ENCODE measurements at regions not wholly inside any gene's neighbourhood (a gene's known extent, or its start where the extent isn't known, plus 50 kb on each side); places are given as distances from the start of the nearest gene placed in this dataset.
"Not testable (repeated sequence)": the region's sequence is repeated elsewhere in the genome, so short reads cannot be mapped to it uniquely, and the experiment has no call there.

GRCh38 chr10:117455346-117455745, 80.1 kb upstream of the PDZD8 start:
- dilution Hi-C loops (cut with MboI; ENCODE audit: extremely low pct_ligation_motif_present, low sequenced_read_pairs), result no loop called here
- no peak overlapping the region for H3K27ac ChIP-seq (ENCODE audit: control insufficient read depth, insufficient read depth, low read length)
- no peak overlapping the region for H2AFZ ChIP-seq (ENCODE audit: control insufficient read depth, low read length)
- no peaks in the 10 kb centered on the region for H3K9me3 ChIP-seq (ENCODE audit: control insufficient read depth, low read depth, low read length)
- H3K79me2 ChIP-seq (ENCODE audit: control insufficient read depth, insufficient read depth, low read length), result no peaks in the 10 kb centered on the region
- no peaks in the 10 kb centered on the region for H3K36me3 ChIP-seq (ENCODE audit: control insufficient read depth in 2 of 2, extremely low read depth in 1 of 2, insufficient read depth in 2 of 2, low read length in 2 of 2)
- no peaks in the 10 kb centered on the region for H3K27me3 ChIP-seq (ENCODE audit: control insufficient read depth, extremely low read depth, insufficient read depth, low read length)
- H3K4me2 ChIP-seq (ENCODE audit: control insufficient read depth, extremely low read depth, insufficient read depth, low read depth, low read length), result no peak overlapping the region
- FAIRE-seq, result no peak
- peaks cover 2% of the 10 kb centered on the region for H3K9me1 ChIP-seq (ENCODE audit: control insufficient read depth, extremely low read depth, insufficient read depth, low read length)
- TF ChIP-seq EZH2 (IDR thresholded peaks at IDR 0.05; ENCODE audit: low read length) (no peak), CTCF (optimal IDR thresholded peaks at IDR 0.05 in 1 of 3, IDR thresholded peaks at IDR 0.05 in 1 of 3, conservative IDR thresholded peaks at IDR 0.05 in 1 of 3; ENCODE audit: extremely low read depth in 1 of 3, insufficient read depth in 2 of 3, low read length in 3 of 3) (no peak)
- DNase-seq (ENCODE audit: low read depth, low spot score), result no peak
- no peaks in the 10 kb centered on the region for H4K20me1 ChIP-seq (ENCODE audit: control insufficient read depth, extremely low read depth, insufficient read depth, low read length)
- H3K4me3 ChIP-seq (ENCODE audit: control insufficient read depth in 2 of 3, extremely low read depth in 1 of 3, insufficient read depth in 2 of 3, low read depth in 1 of 3, low read length in 3 of 3), result no peak overlapping the region
- H3K9ac ChIP-seq (ENCODE audit: control insufficient read depth, extremely low read depth, insufficient read depth, low read length), result no peak overlapping the region
- H3K4me1 ChIP-seq (ENCODE audit: control insufficient read depth, extremely low read depth, insufficient read depth, low read length), result peaks cover 29% of the 10 kb centered on the region

GRCh38 chr10:117454502-117454901, 79.3 kb upstream of the PDZD8 start:
- no peaks in the 10 kb centered on the region for H3K79me2 ChIP-seq (ENCODE audit: control insufficient read depth, insufficient read depth, low read length)
- no peak overlapping the region for H2AFZ ChIP-seq (ENCODE audit: control insufficient read depth, low read length)
- no peak for TF ChIP-seq CTCF (optimal IDR thresholded peaks at IDR 0.05 in 1 of 3, IDR thresholded peaks at IDR 0.05 in 1 of 3, conservative IDR thresholded peaks at IDR 0.05 in 1 of 3; ENCODE audit: extremely low read depth in 1 of 3, insufficient read depth in 2 of 3, low read length in 3 of 3)
- no peak for TF ChIP-seq EZH2 (IDR thresholded peaks at IDR 0.05; ENCODE audit: low read length)
- no peaks in the 10 kb centered on the region for H3K36me3 ChIP-seq (ENCODE audit: control insufficient read depth in 2 of 2, extremely low read depth in 1 of 2, insufficient read depth in 2 of 2, low read length in 2 of 2)
- FAIRE-seq, result no peak
- no peak overlapping the region for H3K4me3 ChIP-seq (ENCODE audit: control insufficient read depth in 2 of 3, extremely low read depth in 1 of 3, insufficient read depth in 2 of 3, low read depth in 1 of 3, low read length in 3 of 3)
- H3K9me1 ChIP-seq (ENCODE audit: control insufficient read depth, extremely low read depth, insufficient read depth, low read length), result peaks cover 2% of the 10 kb centered on the region
- dilution Hi-C loops (cut with MboI; ENCODE audit: extremely low pct_ligation_motif_present, low sequenced_read_pairs), result no loop called here
- no peak overlapping the region for H3K4me2 ChIP-seq (ENCODE audit: control insufficient read depth, extremely low read depth, insufficient read depth, low read depth, low read length)
- H3K9me3 ChIP-seq (ENCODE audit: control insufficient read depth, low read depth, low read length), result no peaks in the 10 kb centered on the region
- peaks cover 29% of the 10 kb centered on the region for H3K4me1 ChIP-seq (ENCODE audit: control insufficient read depth, extremely low read depth, insufficient read depth, low read length)
- no peaks in the 10 kb centered on the region for H4K20me1 ChIP-seq (ENCODE audit: control insufficient read depth, extremely low read depth, insufficient read depth, low read length)
- H3K9ac ChIP-seq (ENCODE audit: control insufficient read depth, extremely low read depth, insufficient read depth, low read length), result no peak overlapping the region
- no peaks in the 10 kb centered on the region for H3K27me3 ChIP-seq (ENCODE audit: control insufficient read depth, extremely low read depth, insufficient read depth, low read length)
- H3K27ac ChIP-seq (ENCODE audit: control insufficient read depth, insufficient read depth, low read length), result no peak overlapping the region
- DNase-seq (ENCODE audit: low read depth, low spot score), result no peak

- H3K27me3 ChIP-seq (ENCODE audit: control insufficient read depth, extremely low read depth, insufficient read depth, low read length); H3K36me3 ChIP-seq (ENCODE audit: control insufficient read depth in 2 of 2, extremely low read depth in 1 of 2, insufficient read depth in 2 of 2, low read length in 2 of 2); FAIRE-seq; dilution Hi-C loops (cut with MboI; ENCODE audit: extremely low pct_ligation_motif_present, low sequenced_read_pairs); H3K9me1 ChIP-seq (ENCODE audit: control insufficient read depth, extremely low read depth, insufficient read depth, low read length); DNase-seq (ENCODE audit: low read depth, low spot score); H3K4me2 ChIP-seq (ENCODE audit: control insufficient read depth, extremely low read depth, insufficient read depth, low read depth, low read length); H2AFZ ChIP-seq (ENCODE audit: control insufficient read depth, low read length); H3K9me3 ChIP-seq (ENCODE audit: control insufficient read depth, low read depth, low read length); H3K9ac ChIP-seq (ENCODE audit: control insufficient read depth, extremely low read depth, insufficient read depth, low read length); H3K4me3 ChIP-seq (ENCODE audit: control insufficient read depth in 2 of 3, extremely low read depth in 1 of 3, insufficient read depth in 2 of 3, low read depth in 1 of 3, low read length in 3 of 3); H3K79me2 ChIP-seq (ENCODE audit: control insufficient read depth, insufficient read depth, low read length); H4K20me1 ChIP-seq (ENCODE audit: control insufficient read depth, extremely low read depth, insufficient read depth, low read length); H3K27ac ChIP-seq (ENCODE audit: control insufficient read depth, insufficient read depth, low read length): not testable (repeated sequence)
- H3K4me1 ChIP-seq (ENCODE audit: control insufficient read depth, extremely low read depth, insufficient read depth, low read length), result peaks cover 29% of the 10 kb centered on the region
These were observed 78.2 kb upstream of the PDZD8 start for GRCh38 chr10:117453484-117453883.

Measured in keratinocyte (primary cell).